Small intestine (tissue), 7 donors: ENCODE measurements at regions not wholly inside any gene's neighbourhood (a gene's known extent, or its start where the extent isn't known, plus 50 kb on each side); places are given as distances from the start of the nearest gene placed in this dataset.
A peak's percentile ranks its signal among the peaks of the same experiment; 100 is the strongest.

Source experiments
- DNase-seq, 2 donors: peaks; one replicate each; pipeline versions ENCODE4 v3.0.0 to v3.0.0-alpha.2; 2013
- FAIRE-seq: peaks from 2 replicates; lab custom pipeline; 2012; peaks lifted over from hg19 to GRCh38; lab: Jason Lieb, UNC
- H3K27ac ChIP-seq, 3 donors: one replicate each; pipeline ENCODE4 v1.5.1; 2013; ENCODE audit warnings: low read length in 2 of 3, mild to moderate bottlenecking in 2 of 3, control low read depth in 1 of 3, inconsistent platforms in 1 of 3, low read depth in 1 of 3, moderate library complexity in 1 of 3
- H3K27me3 ChIP-seq, 3 donors: one replicate each; pipeline ENCODE4 v1.6.1; 2013; ENCODE audit warnings: low read length in 3 of 3, inconsistent platforms in 1 of 3; ENCODE audit not compliant: control insufficient read depth in 3 of 3, insufficient read depth in 3 of 3
- H3K36me3 ChIP-seq, 3 donors: one replicate each; pipeline ENCODE4 v1.6.1; 2013; ENCODE audit warnings: low read length in 3 of 3, inconsistent platforms in 1 of 3, low read depth in 1 of 3, mild to moderate bottlenecking in 1 of 3, moderate library complexity in 1 of 3; ENCODE audit not compliant: control insufficient read depth in 3 of 3, insufficient read depth in 2 of 3
- H3K4me1 ChIP-seq, 3 donors: one replicate each; pipeline ENCODE4 v1.6.1; 2013; ENCODE audit warnings: low read length in 2 of 3, inconsistent platforms in 1 of 3, low read depth in 1 of 3, mild to moderate bottlenecking in 1 of 3, moderate library complexity in 1 of 3; ENCODE audit not compliant: control insufficient read depth in 3 of 3, insufficient read depth in 2 of 3
- H3K4me3 ChIP-seq, 3 donors: one replicate each; pipeline ENCODE4 v1.5.1; 2013; ENCODE audit warnings: low read length in 3 of 3, control low read depth in 1 of 3, inconsistent platforms in 1 of 3, low read depth in 1 of 3, mild to moderate bottlenecking in 1 of 3, moderate library complexity in 1 of 3
- H3K9me3 ChIP-seq, 2 donors: one replicate each; pipeline ENCODE4 v1.6.1; 2013; ENCODE audit warnings: low read depth in 1 of 2, low read length in 1 of 2; ENCODE audit not compliant: control insufficient read depth in 2 of 2, insufficient read depth in 1 of 2
- WGBS, 3 donors: extraction: QIAGEN DNeasy Blood & Tissue Kit; methylation state at CpG; one replicate each; pipeline ENCODE4 v1.1.7; 2013; 5-methylcytosine and 5-hydroxymethylcytosine counted together
- donor health status: healthy with polysubstance abuse.
- donor health status: control.
- donor health status: control.
- donor health status: Bipolar disorder and iron deficiency.
- donor health status: healthy.

GRCh38 chr2:221716426-221717303 is 144.6 kb upstream of the EPHA4 start:
- H3K27ac ChIP-seq = peak overlapping the region in 1 of 3 donors; percentile 68
- 52 to 73% (median 59%) methylated on average over 10 of the region's 10 CpGs for WGBS, 3 donors

GRCh38 chr2:221715523-221716247 is 143.6 kb upstream of the EPHA4 start:
- peak in 1 of 2 donors; percentile 80 for DNase-seq
- peak overlapping the region in 1 of 3 donors; percentile 68 for H3K27ac ChIP-seq
- H3K9me3 ChIP-seq = peaks cover 0 to 7% of the 10 kb centered on the region in 2 donors
- WGBS, 3 donors = 48 to 56% (median 52%) methylated on average over 6 of the region's 6 CpGs
- no peaks in the 10 kb centered on the region for H3K27me3 ChIP-seq
- no peak for FAIRE-seq
- H3K4me3 ChIP-seq = no peak overlapping the region
- peaks cover 0 to 15% (median 0%) of the 10 kb centered on the region in 3 donors for H3K4me1 ChIP-seq
- H3K36me3 ChIP-seq = no peaks in the 10 kb centered on the region

More at GRCh38 chr2:221716426-221717303, 144.6 kb upstream of the EPHA4 start:
- Histone ChIP-seq H3K27me3 (no peaks in the 10 kb centered on the region), H3K4me3 (no peak overlapping the region), H3K36me3 (no peaks in the 10 kb centered on the region), H3K4me1 (peaks cover 0 to 15% (median 0%) of the 10 kb centered on the region in 3 donors), H3K9me3 (peaks cover 0 to 7% of the 10 kb centered on the region in 2 donors)
- FAIRE-seq = no peak
- peak in 1 of 2 donors; percentile 84 for DNase-seq

GRCh38 chr2:221710744-221711143 is 138.6 kb upstream of the EPHA4 start:
- WGBS, 3 donors = 72 to 88% (median 82%) methylated on average over 3 of the region's 3 CpGs
- no peak for DNase-seq
- Histone ChIP-seq H3K4me1 (peaks cover 0 to 11% (median 0%) of the 10 kb centered on the region in 3 donors), H3K27ac (no peak overlapping the region), H3K4me3 (no peak overlapping the region), H3K27me3 (no peaks in the 10 kb centered on the region), H3K36me3 (no peaks in the 10 kb centered on the region), H3K9me3 (no peaks in the 10 kb centered on the region)
- FAIRE-seq = no peak

- Histone ChIP-seq H3K27me3 (no peaks in the 10 kb centered on the region), H3K4me1 (peaks cover 0 to 6% (median 0%) of the 10 kb centered on the region in 3 donors), H3K9me3 (no peaks in the 10 kb centered on the region), H3K36me3 (no peaks in the 10 kb centered on the region), H3K4me3 (no peak overlapping the region), H3K27ac (no peak overlapping the region)
- no peak for DNase-seq
- FAIRE-seq = no peak
- 76 to 84% (median 77%) methylated on average over 1 of the region's 1 CpG for WGBS, 3 donors
These were observed 136.8 kb upstream of the EPHA4 start for GRCh38 chr2:221708902-221709301.

- Histone ChIP-seq H3K36me3 (no peaks in the 10 kb centered on the region), H3K4me1 (peaks cover 0 to 6% (median 0%) of the 10 kb centered on the region in 3 donors), H3K4me3 (no peak overlapping the region), H3K9me3 (no peaks in the 10 kb centered on the region), H3K27me3 (no peaks in the 10 kb centered on the region), H3K27ac (no peak overlapping the region)
- WGBS, 3 donors = 74 to 87% (median 79%) methylated on average over 6 of the region's 6 CpGs
- FAIRE-seq = no peak
- DNase-seq = no peak
These were observed 133.2 kb upstream of the EPHA4 start for GRCh38 chr2:221705185-221705877.

GRCh38 chr2:221704442-221704841 is 132.3 kb upstream of the EPHA4 start:
- Histone ChIP-seq H3K27ac (no peak overlapping the region), H3K27me3 (no peaks in the 10 kb centered on the region), H3K4me3 (no peak overlapping the region), H3K4me1 (peaks cover 0 to 2% (median 0%) of the 10 kb centered on the region in 3 donors), H3K36me3 (no peaks in the 10 kb centered on the region), H3K9me3 (no peaks in the 10 kb centered on the region)
- FAIRE-seq = no peak
- DNase-seq = no peak
- 63 to 71% (median 63%) methylated on average over 8 of the region's 8 CpGs for WGBS, 3 donors

GRCh38 chr2:221693365-221693764 is 121.3 kb upstream of the EPHA4 start:
- 77 to 83% (median 83%) methylated on average over 2 of the region's 2 CpGs for WGBS, 3 donors
- no peaks in the 10 kb centered on the region for H3K36me3 ChIP-seq
- no peak for FAIRE-seq

GRCh38 chr2:221691571-221691970 is 119.5 kb upstream of the EPHA4 start:
- no peaks in the 10 kb centered on the region for H3K9me3 ChIP-seq
- H3K27ac ChIP-seq = no peak overlapping the region
- WGBS, 3 donors = 68 to 79% (median 74%) methylated on average over 1 of the region's 1 CpG
- FAIRE-seq = no peak
- H3K4me3 ChIP-seq = no peak overlapping the region
- DNase-seq = no peak
- no peaks in the 10 kb centered on the region for H3K27me3 ChIP-seq
- H3K36me3 ChIP-seq = no peaks in the 10 kb centered on the region
- H3K4me1 ChIP-seq = no peaks in the 10 kb centered on the region

More at GRCh38 chr2:221693365-221693764, 121.3 kb upstream of the EPHA4 start:
- no peak overlapping the region for H3K4me3 ChIP-seq
- no peak for DNase-seq
- H3K4me1 ChIP-seq = no peaks in the 10 kb centered on the region
- H3K27me3 ChIP-seq = no peaks in the 10 kb centered on the region
- no peaks in the 10 kb centered on the region for H3K9me3 ChIP-seq
- H3K27ac ChIP-seq = no peak overlapping the region
